Left forelimb (tissue), 1 donor: ENCODE measurements at regions not wholly inside any gene's neighbourhood (a gene's known extent, or its start where the extent isn't known, plus 50 kb on each side); places are given as distances from the start of the nearest gene placed in this dataset.

Source experiments
- DNase-seq: peaks from one replicate; pipeline ENCODE4 v3.0.0-alpha.2; 2018; ENCODE audit warnings: low spot score

- no peak for DNase-seq
Observed at GRCh38 chr6:80725156-80725930, 618.9 kb downstream of the BCKDHB start.

- DNase-seq: no peak
Observed at GRCh38 chr6:80720824-80721223, 614.4 kb downstream of the BCKDHB start.

GRCh38 chr6:80714513-80714912 lies 608.0 kb downstream of the BCKDHB start:
- DNase-seq: no peak

GRCh38 chr6:80698459-80698858 lies 592.0 kb downstream of the BCKDHB start:
- no peak for DNase-seq

- no peak for DNase-seq
Observed at GRCh38 chr6:80696268-80696667, 589.8 kb downstream of the BCKDHB start.

GRCh38 chr6:80690551-80691131 lies 584.2 kb downstream of the BCKDHB start:
- DNase-seq: no peak

GRCh38 chr6:80689716-80690395 lies 583.4 kb downstream of the BCKDHB start:
- DNase-seq: no peak

GRCh38 chr6:80679992-80680391 lies 573.5 kb downstream of the BCKDHB start:
- DNase-seq: no peak

- DNase-seq: no peak
Observed at GRCh38 chr6:80676386-80676785, 569.9 kb downstream of the BCKDHB start.

- no peak for DNase-seq
Observed at GRCh38 chr6:80674669-80675068, 568.2 kb downstream of the BCKDHB start.

GRCh38 chr6:80673367-80673766 lies 566.9 kb downstream of the BCKDHB start:
- no peak for DNase-seq

- no peak for DNase-seq
Observed at GRCh38 chr6:80667006-80667405, 560.5 kb downstream of the BCKDHB start.

- DNase-seq: no peak
Observed at GRCh38 chr6:80658926-80659325, 552.5 kb downstream of the BCKDHB start.

- no peak for DNase-seq
Observed at GRCh38 chr6:80647156-80647555, 540.7 kb downstream of the BCKDHB start.

GRCh38 chr6:80643881-80644280 lies 537.4 kb downstream of the BCKDHB start:
- no peak for DNase-seq

GRCh38 chr6:80642452-80642851 lies 536.0 kb downstream of the BCKDHB start:
- DNase-seq: no peak

GRCh38 chr6:80641591-80641990 lies 535.1 kb downstream of the BCKDHB start:
- no peak for DNase-seq

- DNase-seq: no peak
Observed at GRCh38 chr6:80640176-80640575, 533.7 kb downstream of the BCKDHB start.

- no peak for DNase-seq
Observed at GRCh38 chr6:80639181-80639629, 532.7 kb downstream of the BCKDHB start.

- DNase-seq: no peak
Observed at GRCh38 chr6:80638213-80639055, 532.0 kb downstream of the BCKDHB start.

- DNase-seq: no peak
Observed at GRCh38 chr6:80637312-80637711, 530.8 kb downstream of the BCKDHB start.

- DNase-seq: no peak
Observed at GRCh38 chr6:80636689-80637088, 530.2 kb downstream of the BCKDHB start.
